MCF 10A (cell line): ENCODE measurements at regions not wholly inside any gene's neighbourhood (a gene's known extent, or its start where the extent isn't known, plus 50 kb on each side); places are given as distances from the start of the nearest gene placed in this dataset.
"Not testable (repeated sequence)": the region's sequence is repeated elsewhere in the genome, so short reads cannot be mapped to it uniquely, and the experiment has no call there.

Experiments used
- BruUV-seq: library from RNA; stranded (reverse); fragments of 400-500 nt; replicated peaks from 2 replicates; lab custom pipeline; 2021; lab: Mats Ljungman, UMichigan
- CTCF ChIA-PET: fragments of 300-600 bp; sonication (Branson Sonifier 250); formaldehyde crosslinking; extraction: SDS; loops from one replicate; lab custom pipeline; 2021; ENCODE audit warnings: antibody characterized with exemption, inconsistent platforms; lab: Yijun Ruan, JAX
- POLR2A ChIA-PET: fragments of 300-600, 350-650 bp; sonication (Branson Sonifier 250); formaldehyde crosslinking; extraction: SDS; loops from one replicate; lab custom pipeline; 2020; ENCODE audit warnings: antibody characterized with exemption, inconsistent platforms; lab: Yijun Ruan, JAX
- DNase-seq: peaks from one replicate; pipeline ENCODE4 v3.0.0-alpha.2; 2018; ENCODE audit not compliant: unreplicated experiment
- H3K27ac Mint-ChIP-seq: one replicate; pipeline ENCODE4 v1.8.0; 2022; ENCODE audit warnings: mild to moderate bottlenecking, low read depth, mixed read lengths; ENCODE audit not compliant: unreplicated experiment
- H3K27me3 Mint-ChIP-seq: one replicate; pipeline ENCODE4 v1.8.0; 2022; ENCODE audit warnings: mixed read lengths; ENCODE audit not compliant: insufficient read depth, unreplicated experiment
- H3K36me3 Mint-ChIP-seq: one replicate; pipeline ENCODE4 v1.8.0; 2022; ENCODE audit warnings: mild to moderate bottlenecking, moderate library complexity, mixed read lengths; ENCODE audit not compliant: insufficient read depth, unreplicated experiment
- H3K4me1 Mint-ChIP-seq: one replicate; pipeline ENCODE4 v1.8.0; 2022; ENCODE audit warnings: mixed read lengths; ENCODE audit not compliant: insufficient read depth, unreplicated experiment
- H3K4me3 Mint-ChIP-seq: one replicate; pipeline ENCODE4 v1.8.0; 2022; ENCODE audit warnings: mild to moderate bottlenecking, moderate library complexity, mixed read lengths; ENCODE audit not compliant: unreplicated experiment
- H3K9me3 Mint-ChIP-seq: one replicate; pipeline ENCODE4 v1.8.0; 2022; ENCODE audit warnings: mixed read lengths; ENCODE audit not compliant: unreplicated experiment
- CTCF ChIP-seq: fragments of 200-600 bp; IDR thresholded peaks from one replicate; pipeline ENCODE4 v1.8.0; 2022; ENCODE audit warnings: antibody characterized with exemption, mild to moderate bottlenecking; ENCODE audit not compliant: unreplicated experiment
- intact Hi-C: fragments of 100-400 bp; cut with micrococcal nuclease; formaldehyde crosslinking; loops from 2 replicates; pipeline ENCODE4 v1.14.1; 2022

GRCh38 chr14:106011631-106012360 is 485.4 kb downstream of the TMEM121 start:
- BruUV-seq, POLR2A ChIA-PET, H3K27ac Mint-ChIP-seq, H3K4me1 Mint-ChIP-seq, H3K4me3 Mint-ChIP-seq, H3K9me3 Mint-ChIP-seq, H3K36me3 Mint-ChIP-seq: not testable (repeated sequence)
- peak; percentile 59 for DNase-seq
- intact Hi-C loops, result loop anchor here (5.0 kb wide), 1 partner anchor 141 kb away; no protein-coding TSS in a partner anchor
- peaks cover 66% of the 10 kb centered on the region for H3K27me3 Mint-ChIP-seq
- TF ChIP-seq CTCF, result peak; percentile 75
- CTCF ChIA-PET, result interaction anchor here (0.6 to 2.9 kb wide), 6 partner anchors 9 to 638 kb away, joined by 3 to 8 read pairs (median 4); no protein-coding TSS in a partner anchor

- BruUV-seq, H3K36me3 Mint-ChIP-seq, H3K9me3 Mint-ChIP-seq, H3K4me1 Mint-ChIP-seq, H3K4me3 Mint-ChIP-seq, DNase-seq, H3K27ac Mint-ChIP-seq, POLR2A ChIA-PET: not testable (repeated sequence)
- peaks cover 67% of the 10 kb centered on the region for H3K27me3 Mint-ChIP-seq
- CTCF ChIA-PET, result interaction anchor here (0.6 to 1.7 kb wide), 3 partner anchors 9 to 267 kb away, joined by 3 to 6 read pairs (median 5); no protein-coding TSS in a partner anchor
- intact Hi-C loops, result loop anchor here (5.0 kb wide), 1 partner anchor 140 kb away; no protein-coding TSS in a partner anchor
Observed at GRCh38 chr14:106012361-106012725, 486.0 kb downstream of the TMEM121 start.

DNA sequence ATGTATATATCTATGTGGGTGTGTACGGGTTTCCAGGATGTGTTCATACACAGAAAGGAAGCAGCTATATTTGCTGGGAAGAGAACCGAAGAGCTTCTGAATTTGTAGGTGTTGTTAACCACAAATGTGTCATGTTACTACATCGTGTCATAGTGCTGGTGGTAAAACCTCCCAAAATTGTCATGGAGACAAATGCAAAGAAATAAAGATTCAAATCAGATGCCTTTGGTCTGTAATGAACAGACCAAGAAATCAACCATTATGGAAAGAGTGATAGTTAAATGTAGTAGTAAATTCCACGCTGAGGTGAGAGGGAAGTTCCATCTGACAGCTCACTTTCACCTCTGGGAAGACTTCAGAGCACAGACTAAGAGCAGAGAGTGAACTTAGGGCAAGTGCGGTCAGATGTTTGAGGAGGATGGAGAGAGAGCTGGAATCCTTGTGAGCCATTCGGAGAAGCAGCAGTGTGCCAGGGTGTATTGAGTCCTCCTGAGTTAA is 487.5 kb downstream of the TMEM121 start:
- BruUV-seq, result no TSS peak
- ChIA-PET CTCF (interaction anchor here (0.7 to 1.2 kb wide), 2 partner anchors 26 to 751 kb away, joined by 3 read pairs; no protein-coding TSS in a partner anchor), POLR2A (interaction anchor here (0.9 kb wide), 1 partner anchor 8 kb away, joined by 3 read pairs; no protein-coding TSS in a partner anchor)
- Mint-ChIP-seq H3K27me3 (peaks cover 56% of the 10 kb centered on the region), H3K4me3 (no peak overlapping the region), H3K4me1 (peaks cover under 1% of the 10 kb centered on the region), H3K9me3 (no peaks in the 10 kb centered on the region), H3K27ac (no peak overlapping the region), H3K36me3 (no peaks in the 10 kb centered on the region)
- no peak for DNase-seq
- TF ChIP-seq CTCF, result no peak
- intact Hi-C loops, result loop anchor here (5.0 kb wide), 1 partner anchor 138 kb away; no protein-coding TSS in a partner anchor

- peaks cover 60% of the 10 kb centered on the region for H3K27me3 Mint-ChIP-seq
- H3K36me3 Mint-ChIP-seq, H3K9me3 Mint-ChIP-seq, intact Hi-C loops, H3K4me3 Mint-ChIP-seq, H3K4me1 Mint-ChIP-seq, DNase-seq, BruUV-seq, H3K27ac Mint-ChIP-seq: not testable (repeated sequence)
- ChIA-PET POLR2A (interaction anchor here (1.6 kb wide), 1 partner anchor 8 kb away, joined by 4 read pairs; no protein-coding TSS in a partner anchor), CTCF (interaction anchor here (1.0 kb wide), 1 partner anchor 8 kb away, joined by 3 read pairs; no protein-coding TSS in a partner anchor)
Observed at GRCh38 chr14:106017952-106018351, 491.6 kb downstream of the TMEM121 start.
